ENCODE measurements at regions not wholly inside any gene's neighbourhood (a gene's known extent, or its start where the extent isn't known, plus 50 kb on each side); places are given as distances from the start of the nearest gene placed in this dataset.

- no peak for DNase-seq
Observed at GRCh38 chr6:47094241-47094925, 52.3 kb upstream of the ADGRF1 start.

GRCh38 chr6:47093169-47093568 is 51.0 kb upstream of the ADGRF1 start:
- in situ Hi-C loops (cut with MboI; ENCODE audit: low pct_unique_long_range_greater_than_20kb, low sequenced_read_pairs) = loop anchor here (25.0 kb wide), 1 partner anchor 219 kb away; the partner anchor contains the start of gene TNFRSF21
- no peak for DNase-seq

More at GRCh38 chr6:47094241-47094925, 52.3 kb upstream of the ADGRF1 start:
- in situ Hi-C loops (cut with MboI; ENCODE audit: low pct_unique_long_range_greater_than_20kb, low sequenced_read_pairs) = loop anchor here (25.0 kb wide), 1 partner anchor 218 kb away; the partner anchor contains the start of gene TNFRSF21

DNA sequence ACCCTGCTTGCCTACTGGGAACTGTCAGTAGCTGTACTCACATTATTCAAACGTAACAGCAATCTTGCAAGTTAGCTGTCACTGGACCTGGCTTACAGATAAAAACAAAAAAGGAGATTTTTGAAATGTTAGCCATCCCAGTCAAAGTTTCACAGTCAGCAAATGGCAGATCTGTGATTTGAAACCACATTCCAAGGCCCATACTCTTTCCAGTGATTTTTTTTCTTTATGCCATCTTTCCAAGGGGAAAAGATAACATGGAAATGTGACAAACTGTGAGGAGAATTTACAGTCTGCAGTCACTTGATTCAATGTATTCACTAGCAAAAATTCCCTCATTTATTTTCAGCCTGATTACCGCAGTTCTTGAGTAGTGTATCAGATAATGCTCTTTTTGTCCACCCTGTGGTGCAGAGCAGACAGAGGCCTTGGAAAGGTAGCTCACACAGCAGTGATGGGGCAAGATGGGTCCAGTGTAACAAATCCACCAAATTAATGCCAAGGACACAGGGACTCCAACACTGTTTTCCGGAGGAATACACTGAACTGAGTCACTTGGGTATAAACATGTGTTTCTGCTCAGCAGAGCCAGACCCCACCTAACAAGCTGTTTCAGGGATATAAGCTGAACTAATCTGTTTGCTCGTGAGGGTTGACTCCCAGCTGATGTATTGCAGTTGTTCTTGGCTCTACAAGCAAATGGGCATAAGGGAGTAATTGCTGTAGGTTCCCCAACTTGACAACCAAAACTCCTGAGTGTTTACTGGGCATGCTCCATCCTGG is 49.9 kb upstream of the ADGRF1 start:
- no peak for DNase-seq
- in situ Hi-C loops (cut with MboI; ENCODE audit: low pct_unique_long_range_greater_than_20kb, low sequenced_read_pairs) = loop anchor here (25.0 kb wide), 1 partner anchor 220 kb away; the partner anchor contains the start of gene TNFRSF21

Measured in KBM-7 (cell line).